ENCODE measurements at regions not wholly inside any gene's neighbourhood (a gene's known extent, or its start where the extent isn't known, plus 50 kb on each side); places are given as distances from the start of the nearest gene placed in this dataset.

DNA sequence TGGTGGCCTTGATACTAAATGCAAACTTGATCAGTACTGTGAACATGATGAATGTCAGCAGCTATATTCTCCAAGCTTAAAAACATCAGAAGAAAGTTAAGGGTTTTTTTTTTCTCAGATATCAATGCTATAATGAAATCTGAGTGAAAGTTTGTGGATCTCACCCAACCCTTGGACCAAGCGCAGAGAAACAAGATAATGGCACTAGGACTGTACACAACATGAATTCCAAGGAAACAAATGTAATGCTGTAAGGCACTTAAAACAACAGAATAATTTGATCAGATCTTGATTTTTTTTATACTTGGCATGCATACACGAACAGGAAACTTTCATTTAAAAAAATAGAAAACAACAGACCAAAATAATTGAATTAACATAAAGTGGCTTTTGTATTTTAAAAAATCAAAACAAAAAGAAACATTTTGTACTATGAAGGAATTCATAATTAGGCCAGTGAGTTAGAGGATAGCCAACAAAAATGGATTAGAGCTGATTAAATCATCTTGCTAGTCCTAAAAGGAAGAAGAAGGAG lies 1154.0 kb upstream of the EYS start (continued):
- TF ChIP-seq, protein P1, sequence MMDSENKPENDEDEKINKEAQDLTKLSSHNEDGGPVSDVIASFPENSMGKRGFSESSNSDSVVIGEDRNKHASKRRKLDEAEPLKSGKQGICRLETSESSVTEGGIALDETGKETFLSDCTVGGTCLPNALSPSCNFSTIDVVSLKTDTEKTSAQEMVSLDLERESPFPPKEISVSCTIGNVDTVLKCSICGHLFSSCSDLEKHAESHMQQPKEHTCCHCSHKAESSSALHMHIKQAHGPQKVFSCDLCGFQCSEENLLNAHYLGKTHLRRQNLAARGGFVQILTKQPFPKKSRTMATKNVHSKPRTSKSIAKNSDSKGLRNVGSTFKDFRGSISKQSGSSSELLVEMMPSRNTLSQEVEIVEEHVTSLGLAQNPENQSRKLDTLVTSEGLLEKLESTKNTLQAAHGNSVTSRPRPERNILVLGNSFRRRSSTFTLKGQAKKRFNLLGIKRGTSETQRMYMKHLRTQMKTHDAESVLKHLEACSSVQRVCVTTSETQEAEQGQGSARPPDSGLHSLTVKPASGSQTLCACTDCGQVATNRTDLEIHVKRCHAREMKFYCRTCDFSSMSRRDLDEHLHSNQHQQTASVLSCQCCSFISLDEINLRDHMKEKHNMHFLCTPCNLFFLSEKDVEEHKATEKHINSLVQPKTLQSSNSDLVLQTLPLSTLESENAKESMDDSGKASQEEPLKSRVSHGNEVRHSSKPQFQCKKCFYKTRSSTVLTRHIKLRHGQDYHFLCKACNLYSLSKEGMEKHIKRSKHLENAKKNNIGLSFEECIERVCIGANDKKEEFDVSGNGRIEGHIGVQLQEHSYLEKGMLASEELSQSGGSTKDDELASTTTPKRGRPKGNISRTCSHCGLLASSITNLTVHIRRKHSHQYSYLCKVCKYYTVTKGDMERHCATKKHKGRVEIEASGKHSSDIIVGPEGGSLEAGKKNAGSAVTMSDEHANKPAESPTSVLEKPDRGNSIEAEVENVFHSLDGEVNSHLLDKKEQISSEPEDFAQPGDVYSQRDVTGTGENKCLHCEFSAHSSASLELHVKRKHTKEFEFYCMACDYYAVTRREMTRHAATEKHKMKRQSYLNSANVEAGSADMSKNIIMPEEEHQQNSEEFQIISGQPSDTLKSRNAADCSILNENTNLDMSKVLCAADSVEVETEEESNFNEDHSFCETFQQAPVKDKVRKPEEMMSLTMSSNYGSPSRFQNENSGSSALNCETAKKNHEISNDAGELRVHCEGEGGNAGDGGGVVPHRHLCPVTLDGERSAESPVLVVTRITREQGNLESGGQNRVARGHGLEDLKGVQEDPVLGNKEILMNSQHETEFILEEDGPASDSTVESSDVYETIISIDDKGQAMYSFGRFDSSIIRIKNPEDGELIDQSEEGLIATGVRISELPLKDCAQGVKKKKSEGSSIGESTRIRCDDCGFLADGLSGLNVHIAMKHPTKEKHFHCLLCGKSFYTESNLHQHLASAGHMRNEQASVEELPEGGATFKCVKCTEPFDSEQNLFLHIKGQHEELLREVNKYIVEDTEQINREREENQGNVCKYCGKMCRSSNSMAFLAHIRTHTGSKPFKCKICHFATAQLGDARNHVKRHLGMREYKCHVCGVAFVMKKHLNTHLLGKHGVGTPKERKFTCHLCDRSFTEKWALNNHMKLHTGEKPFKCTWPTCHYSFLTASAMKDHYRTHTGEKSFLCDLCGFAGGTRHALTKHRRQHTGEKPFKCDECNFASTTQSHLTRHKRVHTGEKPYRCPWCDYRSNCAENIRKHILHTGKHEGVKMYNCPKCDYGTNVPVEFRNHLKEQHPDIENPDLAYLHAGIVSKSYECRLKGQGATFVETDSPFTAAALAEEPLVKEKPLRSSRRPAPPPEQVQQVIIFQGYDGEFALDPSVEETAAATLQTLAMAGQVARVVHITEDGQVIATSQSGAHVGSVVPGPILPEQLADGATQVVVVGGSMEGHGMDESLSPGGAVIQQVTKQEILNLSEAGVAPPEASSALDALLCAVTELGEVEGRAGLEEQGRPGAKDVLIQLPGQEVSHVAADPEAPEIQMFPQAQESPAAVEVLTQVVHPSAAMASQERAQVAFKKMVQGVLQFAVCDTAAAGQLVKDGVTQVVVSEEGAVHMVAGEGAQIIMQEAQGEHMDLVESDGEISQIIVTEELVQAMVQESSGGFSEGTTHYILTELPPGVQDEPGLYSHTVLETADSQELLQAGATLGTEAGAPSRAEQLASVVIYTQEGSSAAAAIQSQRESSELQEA (IDR thresholded peaks at IDR 0.05; ENCODE audit: low read depth), result no peak
- TF ChIP-seq E2F6 (IDR thresholded peaks at IDR 0.05; ENCODE audit: borderline replicate concordance in 1 of 2, extremely low read depth in 1 of 2, insufficient read depth in 1 of 2, insufficient read length in 1 of 2, low read depth in 1 of 2, low read length in 1 of 2, poor library complexity in 1 of 2, severe bottlenecking in 1 of 2) (no peak), TBP (optimal IDR thresholded peaks at IDR 0.05; ENCODE audit: low read depth, low read length) (no peak)

All from K562 (cell line).